ENCODE measurements at regions not wholly inside any gene's neighbourhood (a gene's known extent, or its start where the extent isn't known, plus 50 kb on each side); places are given as distances from the start of the nearest gene placed in this dataset.

- H3K36me3 ChIP-seq, result no peaks in the 10 kb centered on the region
- no peak overlapping the region for H3K27ac ChIP-seq
- no peaks in the 10 kb centered on the region for H3K4me1 ChIP-seq
- no peaks in the 10 kb centered on the region for H3K27me3 ChIP-seq
- intact Hi-C loops (cut with DNase I; ENCODE audit: low total_unique reads), result no loop called here
- no peaks in the 10 kb centered on the region for H3K9me3 ChIP-seq
- no peak for DNase-seq (ENCODE audit: low spot score in 2 of 2)
- no peak overlapping the region for H3K4me3 ChIP-seq
- no peak for TF ChIP-seq POLR2A (IDR thresholded peaks at IDR 0.05)
- no peak for TF ChIP-seq CTCF (IDR thresholded peaks at IDR 0.05)
- TF ChIP-seq POLR2AphosphoS5 (IDR thresholded peaks at IDR 0.05), result no peak
These were observed 1814.7 kb upstream of the CELF4 start for GRCh38 chr18:39380186-39380725.

- intact Hi-C loops (cut with DNase I; ENCODE audit: low total_unique reads), result no loop called here
- no peak for TF ChIP-seq POLR2AphosphoS5 (IDR thresholded peaks at IDR 0.05)
- TF ChIP-seq CTCF (IDR thresholded peaks at IDR 0.05), result no peak
- no peak for TF ChIP-seq POLR2A (IDR thresholded peaks at IDR 0.05)
- no peak overlapping the region for H3K4me3 ChIP-seq
- H3K9me3 ChIP-seq, result peaks cover 5 to 7% of the 10 kb centered on the region in 2 donors
- H3K36me3 ChIP-seq, result no peaks in the 10 kb centered on the region
- no peaks in the 10 kb centered on the region for H3K4me1 ChIP-seq
- H3K27ac ChIP-seq, result no peak overlapping the region
- no peak for DNase-seq (ENCODE audit: low spot score in 2 of 2)
- no peaks in the 10 kb centered on the region for H3K27me3 ChIP-seq
These were observed 1809.5 kb upstream of the CELF4 start for GRCh38 chr18:39375066-39375465.

- Histone ChIP-seq H3K36me3 (no peaks in the 10 kb centered on the region), H3K9me3 (peaks cover 5 to 7% of the 10 kb centered on the region in 2 donors), H3K4me1 (no peaks in the 10 kb centered on the region), H3K4me3 (no peak overlapping the region), H3K27ac (no peak overlapping the region), H3K27me3 (no peaks in the 10 kb centered on the region)
- TF ChIP-seq CTCF (IDR thresholded peaks at IDR 0.05) (no peak), POLR2AphosphoS5 (IDR thresholded peaks at IDR 0.05) (no peak), POLR2A (IDR thresholded peaks at IDR 0.05) (no peak)
- DNase-seq (ENCODE audit: low spot score in 2 of 2), result no peak
- intact Hi-C loops (cut with DNase I; ENCODE audit: low total_unique reads), result no loop called here
These were observed 1806.4 kb upstream of the CELF4 start for GRCh38 chr18:39371996-39372395.

GRCh38 chr18:39366656-39367055 is 1801.1 kb upstream of the CELF4 start:
- Histone ChIP-seq H3K4me1 (no peaks in the 10 kb centered on the region), H3K4me3 (no peak overlapping the region), H3K27me3 (no peaks in the 10 kb centered on the region), H3K36me3 (no peaks in the 10 kb centered on the region), H3K27ac (no peak overlapping the region), H3K9me3 (no peaks in the 10 kb centered on the region)
- intact Hi-C loops (cut with DNase I; ENCODE audit: low total_unique reads), result no loop called here
- no peak for TF ChIP-seq POLR2A (IDR thresholded peaks at IDR 0.05)
- no peak for TF ChIP-seq CTCF (IDR thresholded peaks at IDR 0.05)
- no peak for TF ChIP-seq POLR2AphosphoS5 (IDR thresholded peaks at IDR 0.05)
- no peak for DNase-seq (ENCODE audit: low spot score in 2 of 2)

GRCh38 chr18:39365836-39366485 is 1800.4 kb upstream of the CELF4 start:
- intact Hi-C loops (cut with DNase I; ENCODE audit: low total_unique reads), result no loop called here
- Histone ChIP-seq H3K9me3 (no peaks in the 10 kb centered on the region), H3K4me1 (no peaks in the 10 kb centered on the region), H3K36me3 (no peaks in the 10 kb centered on the region), H3K27ac (no peak overlapping the region), H3K27me3 (no peaks in the 10 kb centered on the region), H3K4me3 (no peak overlapping the region)
- DNase-seq (ENCODE audit: low spot score in 2 of 2), result no peak
- TF ChIP-seq POLR2A (IDR thresholded peaks at IDR 0.05) (no peak), CTCF (IDR thresholded peaks at IDR 0.05) (no peak), POLR2AphosphoS5 (IDR thresholded peaks at IDR 0.05) (no peak)
